Aorta (tissue), 5 donors: ENCODE measurements at regions not wholly inside any gene's neighbourhood (a gene's known extent, or its start where the extent isn't known, plus 50 kb on each side); places are given as distances from the start of the nearest gene placed in this dataset.

Experiments used
- ATAC-seq: fragments of 200-7000 bp; cut with Tn5 transposase; one replicate; pipeline ENCODE4 v1.9.1; 2022; ENCODE audit warnings: moderate library complexity; ENCODE audit not compliant: low FRiP score
- DNase-seq, 2 donors: peaks; one replicate each; pipeline ENCODE4 v3.0.0-alpha.2; 2020
- H3K27ac ChIP-seq, 2 donors: one replicate each; pipeline ENCODE4 v1.5.1; 2013; ENCODE audit warnings: low read length in 2 of 2, mild to moderate bottlenecking in 2 of 2, moderate library complexity in 2 of 2, control low read depth in 1 of 2, inconsistent platforms in 1 of 2, low read depth in 1 of 2
- H3K27me3 ChIP-seq, 2 donors: one replicate each; pipeline ENCODE4 v1.6.1; 2013; ENCODE audit warnings: control low read depth in 1 of 2, low read length in 1 of 2, mild to moderate bottlenecking in 1 of 2, moderate library complexity in 1 of 2; ENCODE audit not compliant: insufficient read depth in 2 of 2, control insufficient read depth in 1 of 2
- H3K36me3 ChIP-seq, 2 donors: one replicate each; pipeline ENCODE4 v1.6.1; 2013; ENCODE audit warnings: control low read depth in 1 of 2, low read length in 1 of 2, mild to moderate bottlenecking in 1 of 2; ENCODE audit not compliant: insufficient read depth in 2 of 2, control insufficient read depth in 1 of 2
- H3K4me1 ChIP-seq, 2 donors: one replicate each; pipeline ENCODE4 v1.6.1; 2013; ENCODE audit warnings: low read length in 2 of 2, control low read depth in 1 of 2, mild to moderate bottlenecking in 1 of 2, moderate library complexity in 1 of 2; ENCODE audit not compliant: insufficient read depth in 2 of 2, control insufficient read depth in 1 of 2
- H3K4me3 ChIP-seq, 2 donors: one replicate each; pipeline ENCODE4 v1.5.1; 2013; ENCODE audit warnings: low read length in 2 of 2, control low read depth in 1 of 2, mild to moderate bottlenecking in 1 of 2
- H3K9me3 ChIP-seq: one replicate; pipeline ENCODE4 v1.6.1; 2013; ENCODE audit warnings: mild to moderate bottlenecking, low read length; ENCODE audit not compliant: control insufficient read depth
- WGBS, 2 donors: extraction: QIAGEN DNeasy Blood & Tissue Kit; methylation state at CpG; one replicate each; pipeline ENCODE4 v1.1.7; 2013; 5-methylcytosine and 5-hydroxymethylcytosine counted together
- intact Hi-C, 2 donors: fragments of 100-400 bp; cut with DNase I; formaldehyde crosslinking; loops; one replicate each; pipeline versions ENCODE4 v1.14.2 to v1.15.0; 2022
- donor health status: healthy with polysubstance abuse.
- donor health status: Bipolar disorder and iron deficiency.
- donor health status: DM: no; HTN: no; CAD: no.
- donor health status: DM: no; HTN: no; CAD: no.
- donor health status: DM: yes; HTN: yes; CAD: no.

- no peaks in the 10 kb centered on the region for H3K36me3 ChIP-seq
- no peaks in the 10 kb centered on the region for H3K4me1 ChIP-seq
- DNase-seq (peak in 1 of 2 donors; percentile 70), ATAC-seq (no peak)
- no peak overlapping the region for H3K27ac ChIP-seq
- intact Hi-C loops: no loop called here
- 92 to 96% methylated on average over 6 of the region's 6 CpGs for WGBS, 2 donors
- H3K9me3 ChIP-seq: no peaks in the 10 kb centered on the region
- no peak overlapping the region for H3K4me3 ChIP-seq
- no peaks in the 10 kb centered on the region for H3K27me3 ChIP-seq
Measured at GRCh38 chr4:38233727-38234480, 273.7 kb downstream of the PTTG2 start.

GRCh38 chr4:38235354-38235753 is 275.2 kb downstream of the PTTG2 start:
- intact Hi-C loops: no loop called here
- WGBS, 2 donors: 19 to 24% methylated on average over 3 of the region's 3 CpGs

GRCh38 chr4:38236003-38236402 is 275.8 kb downstream of the PTTG2 start:
- H3K36me3 ChIP-seq: no peaks in the 10 kb centered on the region
- no peak overlapping the region for H3K4me3 ChIP-seq
- no peak overlapping the region for H3K27ac ChIP-seq
- H3K27me3 ChIP-seq: no peaks in the 10 kb centered on the region
- intact Hi-C loops: no loop called here
- WGBS, 2 donors: 83 to 92% methylated on average over 8 of the region's 8 CpGs
- no peak for DNase-seq
- no peaks in the 10 kb centered on the region for H3K9me3 ChIP-seq
- no peak for ATAC-seq
- H3K4me1 ChIP-seq: no peaks in the 10 kb centered on the region

More at GRCh38 chr4:38235354-38235753, 275.2 kb downstream of the PTTG2 start:
- H3K27ac ChIP-seq: peak overlapping the region in 1 of 2 donors; percentile 15
- H3K4me3 ChIP-seq: no peak overlapping the region
- ATAC-seq (no peak), DNase-seq (no peak)
- no peaks in the 10 kb centered on the region for H3K4me1 ChIP-seq
- H3K9me3 ChIP-seq: no peaks in the 10 kb centered on the region
- no peaks in the 10 kb centered on the region for H3K36me3 ChIP-seq
- H3K27me3 ChIP-seq: no peaks in the 10 kb centered on the region

- intact Hi-C loops: no loop called here
- DNase-seq: no peak
- H3K9me3 ChIP-seq: no peaks in the 10 kb centered on the region
- no peaks in the 10 kb centered on the region for H3K27me3 ChIP-seq
- H3K4me3 ChIP-seq: no peak overlapping the region
- ATAC-seq: no peak
- no peak overlapping the region for H3K27ac ChIP-seq
- H3K4me1 ChIP-seq: no peaks in the 10 kb centered on the region
- 90 to 91% methylated on average over 3 of the region's 3 CpGs for whole genome bisulfite sequencing, 2 donors
- no peaks in the 10 kb centered on the region for H3K36me3 ChIP-seq
Measured at GRCh38 chr4:38236503-38236902, 276.3 kb downstream of the PTTG2 start.

GRCh38 chr4:38237139-38237538 is 276.9 kb downstream of the PTTG2 start:
- intact Hi-C loops: no loop called here
- Histone ChIP-seq H3K27ac (no peak overlapping the region), H3K4me3 (no peak overlapping the region), H3K4me1 (no peaks in the 10 kb centered on the region), H3K9me3 (no peaks in the 10 kb centered on the region), H3K27me3 (no peaks in the 10 kb centered on the region), H3K36me3 (no peaks in the 10 kb centered on the region)
- no peak for DNase-seq
- no peak for ATAC-seq
- WGBS, 2 donors: 12 to 13% methylated on average over 3 of the region's 3 CpGs

GRCh38 chr4:38241541-38241940 is 281.3 kb downstream of the PTTG2 start:
- Histone ChIP-seq H3K9me3 (no peaks in the 10 kb centered on the region), H3K27ac (no peak overlapping the region), H3K27me3 (no peaks in the 10 kb centered on the region), H3K4me1 (no peaks in the 10 kb centered on the region), H3K36me3 (no peaks in the 10 kb centered on the region), H3K4me3 (no peak overlapping the region)
- intact Hi-C loops: no loop called here
- WGBS, 2 donors: 86 to 93% methylated on average over 2 of the region's 2 CpGs
- ATAC-seq: no peak
- no peak for DNase-seq

- intact Hi-C loops: no loop called here
- Histone ChIP-seq H3K4me1 (no peaks in the 10 kb centered on the region), H3K36me3 (no peaks in the 10 kb centered on the region), H3K27me3 (no peaks in the 10 kb centered on the region), H3K27ac (no peak overlapping the region), H3K9me3 (no peaks in the 10 kb centered on the region), H3K4me3 (no peak overlapping the region)
- DNase-seq (no peak), ATAC-seq (no peak)
- WGBS, 2 donors: 96 to 97% methylated on average over 4 of the region's 4 CpGs
Measured at GRCh38 chr4:38242101-38242500, 281.9 kb downstream of the PTTG2 start.

GRCh38 chr4:38242822-38243387 is 282.7 kb downstream of the PTTG2 start:
- intact Hi-C loops: no loop called here
- Histone ChIP-seq H3K27me3 (no peaks in the 10 kb centered on the region), H3K27ac (no peak overlapping the region), H3K4me3 (no peak overlapping the region), H3K9me3 (no peaks in the 10 kb centered on the region), H3K4me1 (no peaks in the 10 kb centered on the region), H3K36me3 (no peaks in the 10 kb centered on the region)
- WGBS, 2 donors: 73 to 74% methylated on average over 4 of the region's 4 CpGs
- no peak for DNase-seq
- ATAC-seq: no peak

GRCh38 chr4:38243388-38244053 is 283.3 kb downstream of the PTTG2 start:
- H3K4me1 ChIP-seq: no peaks in the 10 kb centered on the region
- intact Hi-C loops: no loop called here
- no peaks in the 10 kb centered on the region for H3K36me3 ChIP-seq
- DNase-seq: no peak
- no peak for ATAC-seq
- H3K9me3 ChIP-seq: no peaks in the 10 kb centered on the region
- no peak overlapping the region for H3K4me3 ChIP-seq
- H3K27me3 ChIP-seq: no peaks in the 10 kb centered on the region
- H3K27ac ChIP-seq: no peak overlapping the region
- 73 to 75% methylated on average over 6 of the region's 6 CpGs for WGBS, 2 donors
